ENCODE measurements at regions not wholly inside any gene's neighbourhood (a gene's known extent, or its start where the extent isn't known, plus 50 kb on each side); places are given as distances from the start of the nearest gene placed in this dataset.
A peak's percentile ranks its signal among the peaks of the same experiment; 100 is the strongest.

DNA sequence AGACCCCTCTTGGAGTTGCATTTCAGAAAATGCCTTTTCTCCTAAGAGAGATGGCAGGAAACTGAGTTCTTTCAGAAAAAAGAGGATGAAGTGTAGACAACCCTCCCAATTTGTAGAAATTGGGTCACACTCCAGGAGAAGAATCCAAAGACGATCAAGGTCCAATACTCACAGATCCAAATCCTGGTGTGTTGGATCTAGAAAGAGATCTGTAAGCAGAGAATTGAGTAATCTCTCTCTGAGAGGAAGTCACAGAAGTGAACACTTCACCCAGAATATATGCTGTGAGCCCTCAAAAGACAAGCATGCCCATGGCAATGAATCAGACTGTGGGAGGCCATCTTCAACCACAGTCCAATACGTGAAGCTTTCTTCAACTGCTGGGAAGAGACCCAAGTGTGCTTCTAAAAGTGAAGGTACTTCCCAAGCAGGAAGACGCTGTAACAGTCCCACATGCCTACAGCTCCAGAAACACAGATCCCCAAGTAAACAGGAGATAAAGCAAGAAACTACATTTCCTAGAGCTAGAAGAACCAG, 182.7 kb downstream of the SMC2 start:
- no peak overlapping the region for H3K4me3 ChIP-seq (ENCODE audit: low read depth, low read length)
- TF ChIP-seq, protein P1, sequence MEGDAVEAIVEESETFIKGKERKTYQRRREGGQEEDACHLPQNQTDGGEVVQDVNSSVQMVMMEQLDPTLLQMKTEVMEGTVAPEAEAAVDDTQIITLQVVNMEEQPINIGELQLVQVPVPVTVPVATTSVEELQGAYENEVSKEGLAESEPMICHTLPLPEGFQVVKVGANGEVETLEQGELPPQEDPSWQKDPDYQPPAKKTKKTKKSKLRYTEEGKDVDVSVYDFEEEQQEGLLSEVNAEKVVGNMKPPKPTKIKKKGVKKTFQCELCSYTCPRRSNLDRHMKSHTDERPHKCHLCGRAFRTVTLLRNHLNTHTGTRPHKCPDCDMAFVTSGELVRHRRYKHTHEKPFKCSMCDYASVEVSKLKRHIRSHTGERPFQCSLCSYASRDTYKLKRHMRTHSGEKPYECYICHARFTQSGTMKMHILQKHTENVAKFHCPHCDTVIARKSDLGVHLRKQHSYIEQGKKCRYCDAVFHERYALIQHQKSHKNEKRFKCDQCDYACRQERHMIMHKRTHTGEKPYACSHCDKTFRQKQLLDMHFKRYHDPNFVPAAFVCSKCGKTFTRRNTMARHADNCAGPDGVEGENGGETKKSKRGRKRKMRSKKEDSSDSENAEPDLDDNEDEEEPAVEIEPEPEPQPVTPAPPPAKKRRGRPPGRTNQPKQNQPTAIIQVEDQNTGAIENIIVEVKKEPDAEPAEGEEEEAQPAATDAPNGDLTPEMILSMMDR (conservative IDR thresholded peaks at IDR 0.05; ENCODE audit: low read depth, low read length) = no peak

DNA sequence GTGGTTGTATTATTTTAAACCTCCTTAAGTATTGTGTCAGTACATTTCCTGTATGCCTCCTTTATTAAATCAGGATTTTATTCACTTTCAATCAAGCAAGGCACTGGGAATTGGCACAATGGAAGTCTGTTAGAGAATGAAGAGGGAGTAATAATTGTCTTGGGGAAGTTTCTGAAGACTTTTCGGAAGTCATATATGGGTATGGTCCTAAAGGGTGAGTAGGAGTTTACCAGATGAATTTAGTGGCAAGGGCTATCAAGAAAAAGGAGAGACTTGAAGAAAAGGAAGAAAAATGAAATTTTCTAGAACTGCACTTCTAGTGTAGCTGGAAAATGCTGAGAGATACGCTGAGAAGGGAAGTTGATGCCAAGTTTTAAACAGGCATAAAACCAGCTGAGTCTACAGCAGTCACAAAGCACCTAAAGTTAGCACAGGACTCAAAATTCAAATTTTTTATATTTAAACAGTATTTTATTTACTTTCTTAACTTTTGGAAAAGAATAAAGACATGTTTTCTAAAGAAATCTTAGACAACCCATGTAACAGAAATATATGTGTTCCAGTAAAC, 184.9 kb downstream of the SMC2 start:
- no peak for DNase-seq (ENCODE audit: low read depth)
- TF ChIP-seq, protein P1 (conservative IDR thresholded peaks at IDR 0.05; ENCODE audit: low read depth, low read length) = no peak
- H3K4me3 ChIP-seq (ENCODE audit: low read depth, low read length) = no peak overlapping the region

More for the DNA sequence above, 182.7 kb downstream of the SMC2 start:
- peak; percentile 43 for DNase-seq (ENCODE audit: low read depth)

DNA sequence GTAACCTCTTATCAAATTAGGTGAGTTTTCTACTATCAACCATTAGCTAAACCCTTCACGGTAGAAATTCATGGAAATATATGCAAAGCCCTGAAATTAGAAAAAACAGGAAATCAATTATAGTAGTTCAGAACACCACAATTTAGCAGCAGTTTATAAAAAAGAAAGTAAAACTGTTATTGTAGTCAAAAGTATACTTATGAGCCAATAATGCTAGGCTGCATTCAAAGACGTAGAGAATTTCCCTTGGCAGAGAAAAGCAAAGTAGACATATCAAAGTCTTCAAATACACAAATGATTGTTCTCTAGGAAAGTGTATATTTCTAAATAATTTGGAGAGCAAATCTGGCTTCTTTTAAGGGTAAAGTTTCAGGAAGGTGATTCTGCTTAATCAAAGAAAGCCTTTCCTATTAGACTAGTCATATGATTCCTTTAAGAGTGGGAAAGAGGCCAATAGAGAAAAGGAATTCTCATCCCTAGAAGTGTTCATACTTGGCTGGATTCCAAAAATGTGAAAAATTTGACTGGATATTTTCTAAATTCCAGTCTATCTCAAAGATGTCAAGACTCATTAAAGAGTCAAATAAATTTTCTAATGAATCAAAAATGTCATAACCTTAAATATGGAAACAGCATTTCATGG, 185.5 kb downstream of the SMC2 start:
- peak; percentile 57 for DNase-seq (ENCODE audit: low read depth)
- no peak overlapping the region for H3K4me3 ChIP-seq (ENCODE audit: low read depth, low read length)
- TF ChIP-seq, protein P1 (conservative IDR thresholded peaks at IDR 0.05; ENCODE audit: low read depth, low read length) = no peak

DNA sequence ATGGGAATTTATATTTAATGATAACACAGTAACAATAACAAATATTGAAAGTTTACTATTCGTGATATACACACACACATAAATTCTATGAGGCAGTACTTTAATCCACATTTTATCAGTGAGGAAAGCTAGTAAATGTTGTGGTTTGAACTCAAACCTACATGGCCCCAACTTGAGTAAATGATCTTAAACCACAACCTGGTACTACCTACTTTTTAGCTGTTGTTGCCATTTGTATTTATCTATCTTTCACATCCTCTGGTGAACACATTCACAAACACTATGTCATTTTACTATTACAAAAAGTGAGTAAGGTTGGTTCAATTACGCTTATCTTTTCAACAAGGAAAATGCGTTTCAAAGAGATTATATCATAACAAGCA, 186.1 kb downstream of the SMC2 start:
- peak; percentile 33 for DNase-seq (ENCODE audit: low read depth)
- TF ChIP-seq, protein P1 (conservative IDR thresholded peaks at IDR 0.05; ENCODE audit: low read depth, low read length) = no peak
- H3K4me3 ChIP-seq (ENCODE audit: low read depth, low read length) = no peak overlapping the region

DNA sequence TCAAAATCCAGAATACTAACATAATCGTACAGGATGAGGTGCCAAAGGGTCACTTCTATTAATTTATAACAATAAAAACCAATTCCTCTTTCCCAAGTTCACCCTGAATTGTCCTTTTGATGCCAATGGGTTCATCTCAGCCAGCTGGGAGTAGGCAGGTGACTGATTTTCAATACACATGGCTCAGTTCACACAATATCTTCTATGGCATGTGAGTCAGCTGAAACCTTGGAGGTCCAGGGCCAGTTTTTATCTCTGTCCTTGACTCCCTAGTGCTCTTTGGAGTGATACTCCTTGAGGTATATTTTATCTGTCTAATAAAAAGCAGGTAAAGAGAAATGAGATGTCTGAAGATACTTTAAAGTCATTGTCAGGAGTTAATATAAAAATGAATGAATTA, 186.6 kb downstream of the SMC2 start:
- no peak for DNase-seq (ENCODE audit: low read depth)
- H3K4me3 ChIP-seq (ENCODE audit: low read depth, low read length) = no peak overlapping the region
- TF ChIP-seq, protein P1 (conservative IDR thresholded peaks at IDR 0.05; ENCODE audit: low read depth, low read length) = no peak

DNA sequence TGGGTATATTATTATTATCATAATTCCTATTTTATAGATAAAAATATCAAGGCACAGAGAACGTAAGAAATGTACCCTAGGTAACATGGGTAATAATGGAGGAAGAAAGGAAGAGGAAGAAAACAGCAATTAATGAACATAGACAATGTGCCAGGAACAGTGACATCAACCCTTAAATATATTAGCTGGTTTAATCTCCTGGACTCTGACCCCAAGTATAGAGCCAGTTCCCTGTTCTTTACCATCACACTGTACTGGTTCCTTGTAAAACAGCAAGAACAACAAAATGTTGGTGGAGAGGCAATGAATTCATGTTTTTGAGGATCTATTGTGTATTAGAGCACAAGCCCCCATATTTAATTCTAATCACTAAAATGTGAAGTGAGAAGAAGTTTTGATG, 192.1 kb downstream of the SMC2 start:
- TF ChIP-seq, protein P1 (conservative IDR thresholded peaks at IDR 0.05; ENCODE audit: low read depth, low read length) = no peak
- no peak for DNase-seq (ENCODE audit: low read depth)
- no peak overlapping the region for H3K4me3 ChIP-seq (ENCODE audit: low read depth, low read length)

DNA sequence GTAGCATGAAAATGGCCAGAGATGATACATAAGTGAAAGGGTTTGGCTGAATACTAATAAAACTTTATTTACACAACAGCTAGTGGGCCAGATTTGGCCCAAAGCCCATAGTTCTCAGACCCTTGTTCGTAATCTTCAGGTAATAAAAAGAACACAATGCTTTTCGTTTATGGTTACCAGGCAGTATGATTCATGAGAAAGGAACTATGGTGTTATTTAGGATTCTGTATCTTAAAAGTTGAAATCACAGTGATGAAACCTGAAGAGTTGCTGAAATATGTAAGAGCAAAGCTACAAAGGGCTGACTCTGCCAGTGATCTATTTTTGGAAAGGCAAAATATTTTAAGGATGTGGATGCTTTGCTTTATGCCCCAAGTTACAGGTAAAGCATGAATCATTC, 192.7 kb downstream of the SMC2 start:
- TF ChIP-seq, protein P1 (conservative IDR thresholded peaks at IDR 0.05; ENCODE audit: low read depth, low read length) = no peak
- DNase-seq (ENCODE audit: low read depth) = peak; percentile 22
- H3K4me3 ChIP-seq (ENCODE audit: low read depth, low read length) = no peak overlapping the region

Measured in choroid plexus epithelial cell (primary cell).